ENCODE measurements at regions not wholly inside any gene's neighbourhood (a gene's known extent, or its start where the extent isn't known, plus 50 kb on each side); places are given as distances from the start of the nearest gene placed in this dataset.
A peak's percentile ranks its signal among the peaks of the same experiment; 100 is the strongest.
"Not testable (repeated sequence)": the region's sequence is repeated elsewhere in the genome, so short reads cannot be mapped to it uniquely, and the experiment has no call there.

DNA sequence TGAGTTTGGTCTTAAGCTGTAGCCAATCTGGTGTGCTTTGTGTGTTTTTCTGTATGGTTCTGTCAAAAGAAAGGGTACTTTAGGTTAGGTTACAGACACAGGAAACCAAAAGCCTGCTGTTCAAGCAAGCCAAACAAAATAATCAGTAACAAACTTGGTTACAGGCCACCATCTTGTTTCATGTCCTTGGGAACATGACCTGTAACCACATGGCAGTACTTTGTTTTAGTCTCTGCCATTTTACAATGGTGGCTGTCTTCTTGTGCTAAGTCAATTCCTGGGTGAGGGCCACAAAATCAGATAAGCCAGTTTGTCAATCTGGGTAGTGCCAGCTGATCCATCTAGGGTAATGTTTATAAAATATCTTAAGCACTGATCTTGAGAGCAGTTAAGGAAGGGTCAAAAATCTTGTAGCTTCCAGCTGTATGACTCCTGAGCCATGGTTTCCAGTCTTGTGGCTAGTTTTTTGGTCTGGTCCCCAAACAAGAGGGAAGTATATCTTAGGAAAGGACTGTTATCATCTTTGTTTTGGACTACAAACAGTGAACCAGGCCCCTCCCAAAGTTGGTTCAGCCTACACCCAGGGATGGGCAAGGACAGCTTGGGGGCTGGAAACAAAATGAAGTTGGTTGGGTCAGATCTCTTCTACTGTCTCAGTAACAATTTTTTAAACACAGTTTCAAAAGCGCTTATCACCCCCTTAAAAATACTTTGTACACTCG lies 90.0 kb downstream of the IGLL5 start:
- no peak for DNase-seq

- DNase-seq = no peak
Measured at GRCh38 chr22:22978637-22979036, 91.0 kb downstream of the IGLL5 start.

- DNase-seq = no peak
Measured at GRCh38 chr22:22979121-22979724, 91.1 kb upstream of the GNAZ start.

- no peak for DNase-seq
Measured at GRCh38 chr22:22979954-22980353, 90.4 kb upstream of the GNAZ start.

DNA sequence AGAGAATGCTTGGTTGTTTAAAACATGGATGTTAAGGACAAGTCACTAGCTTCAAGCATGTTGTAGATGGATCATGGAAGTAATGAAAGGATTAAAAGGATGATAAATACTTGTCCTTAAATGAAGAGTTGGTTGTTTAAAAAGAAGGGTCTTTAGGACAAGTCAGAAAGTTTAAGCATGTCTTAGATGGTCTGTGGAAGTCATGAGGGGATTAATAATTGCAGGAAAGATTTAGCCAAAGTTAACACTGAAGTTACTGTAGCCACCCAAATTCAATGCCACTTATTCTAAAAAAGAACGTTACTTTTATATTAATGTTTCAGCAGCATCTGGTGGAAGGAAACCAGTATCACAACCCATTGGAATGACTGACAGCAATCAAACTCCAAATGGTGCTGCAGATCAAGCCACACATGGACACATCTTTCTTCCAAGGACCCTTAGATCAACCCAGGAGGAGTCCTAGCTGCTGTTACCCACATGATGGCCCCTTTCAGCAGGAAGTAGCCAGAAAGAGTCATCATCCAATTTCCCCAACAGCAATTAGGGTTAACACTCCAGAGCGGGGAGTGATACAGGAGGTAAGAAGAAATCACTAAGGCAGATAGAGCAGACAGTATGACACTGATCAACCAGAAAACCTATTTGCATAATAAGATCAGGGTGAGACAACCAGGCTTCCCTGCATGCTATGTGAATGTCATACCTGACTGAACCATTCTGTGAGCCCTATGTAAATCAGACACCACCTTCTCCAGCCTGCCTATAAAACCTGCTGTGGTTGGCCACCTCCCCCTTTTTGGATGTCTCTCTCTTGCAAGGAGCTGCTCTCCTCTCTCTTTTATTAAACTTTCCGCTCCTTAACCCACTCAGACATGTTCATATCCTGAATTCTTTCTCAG lies 88.4 kb upstream of the GNAZ start:
- DNase-seq = no peak

DNA sequence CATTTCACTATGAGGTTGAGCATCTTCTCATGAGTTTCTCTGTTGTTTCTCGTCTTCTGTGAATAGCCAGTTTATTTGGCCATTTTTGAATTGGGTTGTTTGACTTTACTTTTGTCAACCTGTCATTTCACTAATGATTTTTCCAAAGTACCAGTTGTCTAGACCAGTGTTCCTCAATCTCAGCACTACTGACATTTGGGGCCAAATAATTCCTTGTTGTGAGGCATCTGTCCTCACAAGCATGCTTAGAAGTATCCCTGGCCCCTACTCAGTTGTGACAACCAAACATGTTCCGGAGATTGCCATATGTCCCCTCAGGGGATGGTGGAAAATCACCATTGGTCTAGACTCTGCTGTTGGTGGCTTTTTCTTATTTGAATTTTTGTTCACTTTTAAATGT lies 87.7 kb upstream of the GNAZ start:
- no peak for DNase-seq

DNA sequence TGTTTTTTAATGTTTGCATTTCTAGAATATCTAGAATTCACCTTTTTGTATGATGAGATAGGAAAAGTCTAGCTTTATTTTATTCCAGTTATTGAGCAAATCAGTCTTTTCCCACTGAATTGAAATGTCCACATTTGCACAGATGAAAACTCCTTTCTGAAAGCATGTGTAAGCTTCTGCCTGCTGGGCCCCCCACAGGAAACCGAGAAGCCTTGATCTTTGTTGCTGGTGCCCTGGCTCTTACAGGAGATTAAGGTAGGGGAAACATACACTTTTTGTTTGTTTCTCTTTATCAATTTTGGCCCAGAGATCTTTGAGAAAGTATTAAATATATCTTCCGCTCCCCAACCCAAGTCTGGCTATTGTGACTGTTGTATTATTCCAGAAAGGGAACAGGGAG lies 87.2 kb upstream of the GNAZ start:
- DNase-seq = no peak

DNA sequence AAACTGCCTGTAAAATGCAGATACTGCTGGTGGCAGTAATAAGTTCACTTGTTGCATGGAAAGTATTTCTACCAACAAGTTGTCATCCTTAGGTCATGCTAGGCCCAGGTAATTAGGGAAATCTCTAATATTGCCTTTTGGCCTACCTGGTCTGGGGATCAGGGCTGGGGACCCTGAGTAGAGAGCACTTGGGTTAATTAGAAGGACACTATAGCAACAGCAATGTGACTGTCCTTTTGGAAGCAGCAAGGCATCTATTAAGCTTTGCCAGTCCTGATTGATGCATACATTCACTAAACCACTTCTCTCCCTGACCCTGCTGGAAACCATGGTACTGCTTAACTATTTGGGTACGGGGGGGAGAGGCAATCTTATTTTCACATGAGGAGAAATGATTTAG lies 86.5 kb upstream of the GNAZ start:
- no peak for DNase-seq

DNA sequence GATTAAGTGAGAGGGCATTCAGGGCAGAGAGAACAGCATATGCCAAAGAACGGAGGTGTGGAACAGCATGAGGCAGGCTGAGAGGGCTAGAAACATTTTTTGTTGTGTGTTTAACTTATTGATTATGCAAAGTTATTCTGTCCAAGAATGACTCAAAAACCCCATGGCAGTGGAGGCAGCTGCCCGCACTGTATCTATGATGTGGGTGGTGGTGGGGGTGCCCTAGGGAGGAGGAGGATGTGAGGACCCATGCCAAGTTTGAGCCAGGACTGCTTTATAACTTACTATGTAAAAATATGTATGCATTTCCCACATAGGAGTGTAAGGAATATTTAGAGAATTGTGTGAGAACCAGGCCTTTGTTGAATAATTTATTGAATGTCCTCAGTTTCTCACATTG lies 85.4 kb upstream of the GNAZ start:
- no peak for DNase-seq

DNA sequence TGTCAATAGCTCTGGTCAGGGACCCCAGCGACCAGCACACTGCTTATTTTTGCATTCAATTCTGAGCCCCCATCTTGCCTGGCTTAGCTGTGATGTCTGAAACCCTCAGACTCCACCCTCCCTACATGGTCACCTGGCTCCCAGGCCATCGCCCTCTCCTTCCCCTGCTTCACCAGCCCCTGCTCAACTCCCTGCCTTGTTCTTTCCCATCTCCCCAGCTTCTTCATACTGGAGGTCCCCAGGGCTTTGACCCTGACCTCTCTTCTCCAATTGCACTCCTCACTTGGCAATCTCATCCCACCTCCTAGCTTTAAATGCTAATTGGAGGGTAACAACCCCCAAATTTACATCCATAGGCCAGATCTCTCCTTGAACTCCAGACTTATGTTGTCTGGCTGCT lies 84.3 kb upstream of the GNAZ start:
- DNase-seq = no peak

DNA sequence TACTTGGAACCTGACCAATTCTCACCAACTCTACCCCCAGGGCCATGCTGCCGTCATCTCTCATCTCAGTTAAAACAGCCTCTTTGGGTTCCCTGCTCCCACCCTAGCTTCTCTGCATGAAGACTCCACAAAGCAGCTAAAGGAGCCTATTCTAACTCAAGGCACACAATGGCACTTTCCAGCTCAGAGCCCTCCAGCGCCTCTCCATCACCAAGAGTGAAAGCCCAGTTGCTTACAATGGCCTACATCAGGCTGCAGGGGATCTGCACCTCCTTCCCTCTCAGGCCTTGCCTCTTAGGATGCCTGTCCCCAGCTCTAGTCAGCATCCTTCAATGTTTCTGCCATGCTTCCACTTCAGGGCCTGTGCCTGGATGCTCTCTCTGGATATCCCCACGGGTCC lies 83.7 kb upstream of the GNAZ start:
- DNase-seq = no peak

- no peak for DNase-seq
Measured at GRCh38 chr22:22988150-22988549, 82.2 kb upstream of the GNAZ start.

DNA sequence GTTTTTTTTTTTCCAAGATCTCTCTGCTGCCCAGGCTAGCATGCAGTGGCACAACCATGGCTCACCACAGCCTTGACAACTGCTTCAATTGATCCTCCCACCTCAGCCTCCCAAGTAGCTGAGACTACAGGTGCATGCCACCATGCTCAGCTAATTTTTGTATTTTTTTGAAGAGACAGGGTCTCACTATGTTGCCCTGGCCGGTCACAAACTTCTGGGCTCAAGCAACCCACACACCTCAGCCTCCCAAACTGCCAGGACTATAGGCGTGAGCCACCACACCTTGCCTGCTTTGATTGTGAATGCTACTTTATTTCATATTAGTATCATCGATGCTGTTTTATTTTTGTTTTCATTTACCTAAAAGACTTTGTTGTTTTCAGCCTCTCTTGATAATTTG lies 81.5 kb upstream of the GNAZ start:
- DNase-seq = no peak

DNA sequence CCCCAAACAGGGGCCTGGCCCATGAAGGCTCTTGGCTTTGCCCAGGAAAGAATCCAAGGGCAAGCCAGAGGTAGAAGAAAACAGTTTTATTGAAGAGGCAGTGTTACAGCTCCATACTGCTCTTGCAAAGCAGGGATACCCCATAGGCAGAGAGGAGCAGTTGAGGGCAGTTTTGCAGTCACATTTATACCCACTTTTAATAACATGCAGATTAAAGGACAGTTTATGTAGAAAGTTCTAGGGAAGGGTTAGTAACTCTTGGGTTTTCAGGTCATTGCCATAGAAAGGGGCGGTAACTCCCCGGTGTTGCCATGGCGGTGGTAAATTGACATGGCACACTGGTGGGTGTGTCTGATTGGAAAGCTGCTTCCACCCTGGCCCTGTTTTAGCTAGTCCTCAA lies 80.5 kb upstream of the GNAZ start:
- no peak for DNase-seq

DNA sequence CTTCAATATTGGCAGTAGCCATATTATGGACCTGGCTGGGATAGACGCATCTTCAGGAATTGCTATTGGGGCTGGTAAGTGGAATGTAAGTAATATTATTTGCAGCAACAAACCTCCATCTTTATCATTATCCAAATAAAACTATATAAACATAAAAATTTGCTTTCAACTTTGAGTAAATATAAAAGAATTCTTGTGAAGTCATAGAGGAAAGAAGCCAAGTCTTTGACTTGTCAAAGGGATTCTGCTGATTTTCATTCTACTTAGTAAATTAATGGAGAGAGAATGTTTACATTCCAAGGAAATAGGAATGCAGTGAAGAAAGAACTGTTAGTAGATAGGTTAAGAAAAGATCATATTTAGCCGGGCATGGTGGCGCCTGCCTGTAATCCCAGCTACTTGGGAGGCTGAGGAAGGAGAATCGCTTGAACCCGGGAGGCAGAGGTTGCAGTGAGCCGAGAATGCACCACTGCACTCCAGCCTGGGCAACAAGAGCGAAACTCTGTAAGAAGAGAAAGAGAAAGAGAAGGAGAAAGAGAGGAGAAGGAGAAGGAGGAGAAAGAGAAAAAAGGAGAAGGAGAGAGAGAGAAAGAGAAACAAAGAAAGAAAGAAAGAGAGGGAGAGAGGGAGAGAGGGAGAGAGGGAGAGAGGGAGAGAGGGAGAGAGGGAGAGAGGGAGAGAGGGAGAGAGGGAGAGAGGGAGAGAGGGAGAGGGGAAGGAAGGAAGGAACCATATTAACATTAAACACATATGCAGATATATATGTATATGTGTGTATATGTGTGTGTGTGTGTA lies 79.4 kb upstream of the GNAZ start:
- DNase-seq = not testable (repeated sequence)

GRCh38 chr22:22992474-22992873 lies 77.8 kb upstream of the GNAZ start:
- DNase-seq = no peak

GRCh38 chr22:22993184-22993583 lies 77.1 kb upstream of the GNAZ start:
- DNase-seq = no peak

DNA sequence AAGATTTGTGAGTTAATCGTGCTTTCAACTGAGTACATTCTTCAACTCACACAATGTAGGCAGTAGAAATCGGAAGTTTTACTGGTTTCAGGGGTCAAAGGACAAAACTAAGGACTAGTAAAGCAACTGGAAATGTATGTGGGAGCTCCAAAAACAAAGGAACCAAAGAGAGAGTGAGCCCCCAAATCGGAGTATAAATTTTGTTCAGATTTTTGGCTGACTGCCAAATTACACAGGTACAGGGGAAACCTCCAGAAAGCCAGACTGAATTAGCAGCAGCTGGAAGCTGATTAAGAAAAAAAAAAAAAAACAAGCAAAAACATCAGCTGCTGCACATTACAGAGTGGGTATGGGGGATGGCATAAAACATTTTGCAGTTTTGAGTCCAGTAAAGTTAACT lies 75.2 kb upstream of the GNAZ start:
- DNase-seq = no peak

DNA sequence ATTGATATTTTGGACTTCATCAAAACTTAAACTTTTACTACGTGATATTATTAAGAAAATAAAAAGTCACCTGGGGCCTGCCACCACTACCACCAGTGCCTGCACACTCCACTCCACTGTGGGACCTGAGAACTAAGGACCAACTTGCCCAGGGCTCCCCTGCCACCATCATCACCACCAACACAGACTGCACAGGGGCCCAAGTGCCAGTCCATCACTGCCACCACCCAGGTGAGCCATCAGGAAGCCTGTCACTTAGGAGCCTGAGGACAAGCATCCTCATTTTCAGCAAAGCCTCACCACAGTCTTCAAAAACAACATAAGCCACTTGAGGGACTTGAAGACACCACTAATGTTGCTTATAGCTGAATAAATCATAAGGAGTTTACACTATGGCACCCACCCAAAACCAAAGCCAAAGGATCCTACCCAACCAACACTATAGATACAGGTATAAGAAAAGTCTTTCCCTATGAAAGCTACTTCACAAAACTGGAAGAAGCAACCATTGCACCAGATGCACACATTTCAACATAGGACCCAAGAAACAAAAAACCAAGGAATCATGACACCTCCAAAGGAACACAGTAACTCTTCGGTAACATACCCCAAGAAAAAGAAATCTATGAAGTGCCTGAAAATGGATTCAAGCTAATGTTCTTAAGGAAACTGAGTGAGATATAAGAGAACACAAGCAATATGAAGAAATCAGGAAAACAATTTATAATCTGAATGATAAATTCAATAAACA lies 73.6 kb upstream of the GNAZ start:
- DNase-seq = no peak

DNA sequence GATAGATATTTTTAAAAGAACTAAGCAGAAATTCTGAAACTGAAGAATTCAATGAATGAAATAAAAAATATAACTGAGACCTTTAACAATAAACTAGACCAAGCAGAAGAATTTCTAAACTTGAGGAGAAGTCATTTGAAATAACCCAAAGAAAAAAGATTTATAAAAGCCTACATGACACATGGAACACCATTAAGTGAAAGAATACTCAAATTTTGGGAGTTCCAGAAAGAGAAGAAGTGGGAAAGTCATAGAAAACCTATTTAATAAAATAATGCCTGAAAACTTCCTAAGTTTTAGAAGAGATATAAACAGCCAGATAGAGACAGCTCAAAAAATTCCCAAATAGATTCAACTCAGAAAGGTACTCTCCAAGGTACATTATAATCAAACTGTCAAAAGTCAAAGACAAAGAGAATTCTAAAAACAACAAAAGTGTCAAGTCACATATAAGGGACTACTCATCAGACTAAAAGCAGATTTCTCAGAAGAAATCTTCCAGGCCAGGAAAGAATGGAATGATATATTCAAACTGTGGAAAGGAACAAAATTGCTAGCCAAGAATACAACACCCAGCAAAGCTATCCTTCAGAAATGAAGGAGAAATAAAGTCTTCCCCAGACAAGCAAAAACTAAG lies 72.9 kb upstream of the GNAZ start:
- no peak for DNase-seq

GRCh38 chr22:22997988-22998387 lies 72.3 kb upstream of the GNAZ start:
- DNase-seq = no peak

GRCh38 chr22:22999523-22999922 lies 70.8 kb upstream of the GNAZ start:
- peak; percentile 30 for DNase-seq

All from suppressor macrophage treated with lipopolysaccharide for 4 hours (primary cell).